B cell (primary cell): ENCODE measurements at regions not wholly inside any gene's neighbourhood (a gene's known extent, or its start where the extent isn't known, plus 50 kb on each side); places are given as distances from the start of the nearest gene placed in this dataset.

ENCODE experiments used
- ATAC-seq: fragments of 200-7000 bp; cut with Tn5 transposase; one replicate; pipeline ENCODE4 v1.10.0; 2021; ENCODE audit warnings: low read depth, mild to moderate bottlenecking, moderate number of reproducible peaks, moderate library complexity
- CTCF ChIA-PET: fragments of 350-600 bp; sonication (Branson Sonifier 250); formaldehyde crosslinking; loops from one replicate; lab custom pipeline; 2021; ENCODE audit warnings: antibody characterized with exemption, inconsistent platforms; lab: Charles Lee
- POLR2A ChIA-PET: fragments of 350-600 bp; sonication (Branson Sonifier 250); formaldehyde crosslinking; loops from one replicate; lab custom pipeline; 2021; ENCODE audit warnings: antibody characterized with exemption; lab: Charles Lee
- DNase-seq: peaks from one replicate; pipeline ENCODE4 v3.0.0; 2013
- H2AFZ ChIP-seq: 2 replicates; pipeline ENCODE4 v1.6.1; 2012; ENCODE audit warnings: mild to moderate bottlenecking, low read depth, low read length; ENCODE audit not compliant: insufficient read depth, poor library complexity, severe bottlenecking
- H3K27ac ChIP-seq, 2 donors: 1 replicate in 1 of 2; 2 replicates in 1 of 2; pipeline ENCODE4 v1.5.1; 2012 to 2013; ENCODE audit warnings: low read length in 2 of 2, mild to moderate bottlenecking in 2 of 2, moderate library complexity in 1 of 2
- H3K27me3 ChIP-seq, 4 experiments: fragments of 200-600 bp in 1 of 4; sonication (generic) in 1 of 4; replicated peaks in 1 of 4; 1 replicate in 2 of 4; 2 replicates in 2 of 4; pipeline versions ENCODE4 v1.6.1 to v1.7.0; 2013 to 2016; ENCODE audit warnings: low read length in 3 of 4, mild to moderate bottlenecking in 2 of 4, mixed read lengths in 1 of 4, moderate library complexity in 1 of 4; ENCODE audit not compliant: insufficient read depth in 4 of 4, control insufficient read depth in 3 of 4; ENCODE audit errors: control extremely low read depth in 1 of 4
- H3K36me3 ChIP-seq, 2 experiments: replicated peaks in 1 of 2; 1 replicate in 1 of 2; 2 replicates in 1 of 2; pipeline versions ENCODE4 v1.6.1 to v1.7.1; 2013; ENCODE audit warnings: low read length in 1 of 2; ENCODE audit not compliant: insufficient read depth in 2 of 2, control insufficient read depth in 1 of 2; ENCODE audit errors: control extremely low read depth in 1 of 2, extremely low read depth in 1 of 2
- H3K4me1 ChIP-seq, 2 donors: fragments of 200-600 bp in 1 of 2; sonication (generic) in 1 of 2; 1 replicate in 1 of 2; 2 replicates in 1 of 2; pipeline versions ENCODE4 v1.5.1 to v1.6.1; 2013 to 2017; ENCODE audit warnings: low read length in 2 of 2; ENCODE audit not compliant: control insufficient read depth in 2 of 2, insufficient read depth in 2 of 2
- H3K4me2 ChIP-seq: replicated peaks from 2 replicates; pipeline ENCODE3; 2012; ENCODE audit warnings: mild to moderate bottlenecking, low read depth, low read length; ENCODE audit not compliant: poor library complexity, severe bottlenecking
- H3K4me3 ChIP-seq, 5 experiments: fragments of 200-600 bp in 1 of 5; sonication (generic) in 1 of 5; 1 replicate in 3 of 5; 2 replicates in 2 of 5; pipeline versions ENCODE4 v1.5.1 to v1.7.0; 2011 to 2016; ENCODE audit warnings: low read length in 4 of 5, mild to moderate bottlenecking in 4 of 5, low read depth in 2 of 5, control low read depth in 1 of 5, moderate library complexity in 1 of 5; ENCODE audit not compliant: insufficient read depth in 1 of 5; ENCODE audit errors: control extremely low read depth in 1 of 5, extremely low read depth in 1 of 5
- H3K79me2 ChIP-seq: fragments of 200-600 bp; sonication (generic); one replicate; pipeline ENCODE4 v1.6.0; 2016; ENCODE audit warnings: low read length; ENCODE audit not compliant: control insufficient read depth, insufficient read depth
- H3K9ac ChIP-seq: fragments of 200-600 bp; sonication (generic); 2 replicates; pipeline ENCODE4 v1.6.1; 2017; ENCODE audit warnings: mild to moderate bottlenecking, low read length, moderate library complexity
- H3K9me3 ChIP-seq, 3 donors: one replicate each; pipeline versions ENCODE4 v1.6.1 to v1.7.1; 2013; ENCODE audit warnings: low read length in 2 of 3; ENCODE audit not compliant: control insufficient read depth in 2 of 3, insufficient read depth in 1 of 3; ENCODE audit errors: control extremely low read depth in 1 of 3
- H4K20me1 ChIP-seq: 2 replicates; pipeline ENCODE4 v1.6.0; 2012; ENCODE audit warnings: mild to moderate bottlenecking, low read length; ENCODE audit not compliant: insufficient read depth, control insufficient read depth, poor library complexity, severe bottlenecking
- H3K27ac Mint-ChIP-seq: one replicate; pipeline ENCODE4 v1.8.0; 2021; ENCODE audit warnings: mixed read lengths
- H3K27me3 Mint-ChIP-seq: one replicate; pipeline ENCODE4 v1.8.0; 2021; ENCODE audit warnings: mixed read lengths
- H3K4me1 Mint-ChIP-seq: one replicate; pipeline ENCODE4 v1.8.0; 2021; ENCODE audit warnings: mixed read lengths
- H3K4me3 Mint-ChIP-seq: one replicate; pipeline ENCODE4 v1.8.0; 2021; ENCODE audit warnings: mixed read lengths
- H3K9me3 Mint-ChIP-seq: one replicate; pipeline ENCODE4 v1.8.0; 2022; ENCODE audit warnings: mixed read lengths; ENCODE audit not compliant: insufficient read depth
- EZH2 ChIP-seq: IDR thresholded peaks from 2 replicates; pipeline ENCODE4 v1.6.1; 2012; ENCODE audit warnings: borderline replicate concordance, low read depth, mild to moderate bottlenecking, moderate library complexity, low read length; ENCODE audit not compliant: insufficient read depth, poor library complexity, severe bottlenecking
- WGBS: methylation state at CpG from one replicate; pipeline ENCODE4 v1.1.5; 2013; ENCODE audit warnings: missing lambda C conversion rate; ENCODE audit not compliant: insufficient coverage; 5-methylcytosine and 5-hydroxymethylcytosine counted together
- intact Hi-C: fragments of 100-400 bp; cut with micrococcal nuclease; formaldehyde crosslinking; loops from one replicate; pipeline ENCODE4 v1.10.0; 2022
- TF ChIP-seq, protein P1 (sequence below): fragments of 200-600 bp; IDR thresholded peaks from one replicate; pipeline ENCODE4 v1.8.0; 2022; ENCODE audit warnings: antibody characterized with exemption, mild to moderate bottlenecking

GRCh38 chr14:83520837-83521236 is 1987.2 kb upstream of the SEL1L start:
- no peak overlapping the region for H3K4me3 ChIP-seq
- no peaks in the 10 kb centered on the region for H3K4me1 Mint-ChIP-seq
- peaks cover 0 to 4% (median 0%) of the 10 kb centered on the region in 3 donors for H3K9me3 ChIP-seq
- H3K9ac ChIP-seq: no peak overlapping the region
- no peaks in the 10 kb centered on the region for H4K20me1 ChIP-seq
- intact Hi-C loops: no loop called here
- H2AFZ ChIP-seq: no peak overlapping the region
- no CpG with 5 or more reads among the region's 3 CpGs for WGBS
- DNase-seq: no peak
- H3K27ac ChIP-seq: no peak overlapping the region
- H3K36me3 ChIP-seq: no peaks in the 10 kb centered on the region
- no peaks in the 10 kb centered on the region for H3K27me3 ChIP-seq
- no peak overlapping the region for H3K4me3 Mint-ChIP-seq
- H3K27me3 Mint-ChIP-seq: no peaks in the 10 kb centered on the region
- H3K4me1 ChIP-seq: no peaks in the 10 kb centered on the region
- H3K9me3 Mint-ChIP-seq: no peaks in the 10 kb centered on the region
- TF ChIP-seq EZH2: no peak
- TF ChIP-seq, protein P1, sequence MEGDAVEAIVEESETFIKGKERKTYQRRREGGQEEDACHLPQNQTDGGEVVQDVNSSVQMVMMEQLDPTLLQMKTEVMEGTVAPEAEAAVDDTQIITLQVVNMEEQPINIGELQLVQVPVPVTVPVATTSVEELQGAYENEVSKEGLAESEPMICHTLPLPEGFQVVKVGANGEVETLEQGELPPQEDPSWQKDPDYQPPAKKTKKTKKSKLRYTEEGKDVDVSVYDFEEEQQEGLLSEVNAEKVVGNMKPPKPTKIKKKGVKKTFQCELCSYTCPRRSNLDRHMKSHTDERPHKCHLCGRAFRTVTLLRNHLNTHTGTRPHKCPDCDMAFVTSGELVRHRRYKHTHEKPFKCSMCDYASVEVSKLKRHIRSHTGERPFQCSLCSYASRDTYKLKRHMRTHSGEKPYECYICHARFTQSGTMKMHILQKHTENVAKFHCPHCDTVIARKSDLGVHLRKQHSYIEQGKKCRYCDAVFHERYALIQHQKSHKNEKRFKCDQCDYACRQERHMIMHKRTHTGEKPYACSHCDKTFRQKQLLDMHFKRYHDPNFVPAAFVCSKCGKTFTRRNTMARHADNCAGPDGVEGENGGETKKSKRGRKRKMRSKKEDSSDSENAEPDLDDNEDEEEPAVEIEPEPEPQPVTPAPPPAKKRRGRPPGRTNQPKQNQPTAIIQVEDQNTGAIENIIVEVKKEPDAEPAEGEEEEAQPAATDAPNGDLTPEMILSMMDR: no peak
- H3K4me2 ChIP-seq: no peak overlapping the region
- no peaks in the 10 kb centered on the region for H3K79me2 ChIP-seq
- ATAC-seq: no peak
- CTCF ChIA-PET: no interaction called here
- POLR2A ChIA-PET: no interaction called here
- H3K27ac Mint-ChIP-seq: no peak overlapping the region

- H3K27ac Mint-ChIP-seq: no peak overlapping the region
- Histone ChIP-seq H3K4me3 (no peak overlapping the region), H3K36me3 (no peaks in the 10 kb centered on the region), H3K27me3 (no peaks in the 10 kb centered on the region), H3K79me2 (no peaks in the 10 kb centered on the region), H3K9me3 (peaks cover 0 to 6% (median 0%) of the 10 kb centered on the region in 3 donors), H4K20me1 (no peaks in the 10 kb centered on the region), H3K4me1 (no peaks in the 10 kb centered on the region), H3K4me2 (no peak overlapping the region), H3K9ac (no peak overlapping the region), H2AFZ (no peak overlapping the region), H3K27ac (no peak overlapping the region)
- CTCF ChIA-PET: no interaction called here
- TF ChIP-seq, protein P1: no peak
- TF ChIP-seq EZH2: no peak
- no CpG with 5 or more reads among the region's 2 CpGs for WGBS
- H3K27me3 Mint-ChIP-seq: no peaks in the 10 kb centered on the region
- DNase-seq (no peak), ATAC-seq (no peak)
- POLR2A ChIA-PET: no interaction called here
- no peaks in the 10 kb centered on the region for H3K4me1 Mint-ChIP-seq
- H3K9me3 Mint-ChIP-seq: peaks cover 4% of the 10 kb centered on the region
- no peak overlapping the region for H3K4me3 Mint-ChIP-seq
- intact Hi-C loops: no loop called here
Measured at GRCh38 chr14:83529531-83529930, 1995.9 kb upstream of the SEL1L start.
